ENCODE measurements at regions not wholly inside any gene's neighbourhood (a gene's known extent, or its start where the extent isn't known, plus 50 kb on each side); places are given as distances from the start of the nearest gene placed in this dataset.
"Not testable (repeated sequence)": the region's sequence is repeated elsewhere in the genome, so short reads cannot be mapped to it uniquely, and the experiment has no call there.

DNA sequence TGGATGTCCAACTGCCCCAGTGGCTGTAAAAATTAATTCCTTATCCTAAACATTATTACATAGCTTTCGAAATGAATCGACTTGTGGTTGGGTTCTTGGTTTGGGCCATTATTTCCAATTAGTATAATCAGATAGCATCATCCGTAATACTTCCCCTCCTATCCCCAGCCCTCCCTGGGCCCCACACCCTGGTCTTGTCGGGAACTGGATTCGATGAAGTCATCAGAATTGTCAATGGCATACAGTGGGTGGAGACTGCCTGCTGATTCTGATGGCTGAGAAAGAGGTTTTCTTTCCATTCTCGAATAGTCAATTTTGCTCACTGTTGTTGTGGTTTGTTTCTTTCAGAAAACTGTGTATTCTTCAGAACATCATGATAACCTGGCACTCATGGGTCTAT is 395.1 kb downstream of the SEC14L1 start:
- no peak for DNase-seq

DNA sequence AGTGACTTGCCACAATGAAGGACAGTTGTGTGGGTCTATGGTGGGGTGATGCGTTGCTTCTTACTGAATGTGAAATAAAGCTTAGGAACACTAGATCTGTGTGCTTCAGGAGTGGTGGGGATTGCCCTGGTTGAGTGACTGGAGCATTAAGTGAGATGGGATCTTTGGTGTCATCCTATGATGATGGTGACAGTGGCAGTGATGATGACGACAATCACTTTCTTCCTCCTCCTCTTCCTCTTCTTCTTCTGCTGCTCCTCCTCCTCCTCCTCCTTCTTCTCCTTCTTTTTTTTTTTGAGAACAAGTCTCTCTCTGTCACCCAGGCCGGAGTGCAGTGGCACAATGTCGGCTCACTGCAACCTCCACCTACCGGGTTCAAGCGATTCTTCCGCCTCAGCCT is 396.8 kb downstream of the SEC14L1 start:
- no peak for DNase-seq

DNA sequence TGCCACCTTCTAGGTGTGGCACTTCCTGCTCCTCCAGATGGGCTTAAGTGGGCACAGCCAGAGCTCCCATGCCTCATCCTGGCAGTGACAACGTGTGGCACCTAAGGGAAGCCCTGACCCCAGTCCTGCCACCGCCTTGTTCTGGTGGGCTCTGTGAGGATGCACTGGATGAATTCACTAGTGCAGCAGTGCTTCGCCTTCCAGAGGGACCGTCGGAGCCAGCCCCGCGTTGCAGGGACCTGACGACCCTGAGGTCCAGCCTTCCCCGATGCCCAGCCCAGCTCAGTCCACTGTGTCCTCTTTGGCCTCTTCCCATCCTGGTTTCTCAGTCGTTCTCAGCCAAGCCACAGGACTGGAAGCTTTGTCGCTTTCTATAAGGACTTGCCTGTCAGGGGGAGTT is 399.8 kb downstream of the SEC14L1 start:
- no peak for DNase-seq

DNA sequence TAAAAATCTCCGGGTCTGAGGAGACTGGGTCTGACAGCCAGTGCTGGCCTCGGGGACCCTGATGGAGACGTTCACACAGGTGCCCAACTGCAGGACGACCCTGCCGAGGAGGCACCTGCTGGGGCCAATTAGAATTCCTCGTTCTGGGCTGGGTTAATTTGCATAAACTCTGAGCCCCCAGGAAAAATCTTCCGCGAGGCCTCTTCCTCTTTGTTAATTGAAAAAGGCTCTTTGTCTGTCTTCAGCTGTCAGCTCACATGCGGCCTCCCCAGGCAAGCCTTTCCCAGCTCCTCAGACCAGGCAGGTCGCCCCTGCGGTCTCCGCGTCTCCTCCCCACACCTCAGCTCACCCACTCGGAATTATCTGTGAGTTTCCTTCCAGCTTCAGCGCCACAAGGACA is 400.2 kb downstream of the SEC14L1 start:
- DNase-seq, result no peak

DNA sequence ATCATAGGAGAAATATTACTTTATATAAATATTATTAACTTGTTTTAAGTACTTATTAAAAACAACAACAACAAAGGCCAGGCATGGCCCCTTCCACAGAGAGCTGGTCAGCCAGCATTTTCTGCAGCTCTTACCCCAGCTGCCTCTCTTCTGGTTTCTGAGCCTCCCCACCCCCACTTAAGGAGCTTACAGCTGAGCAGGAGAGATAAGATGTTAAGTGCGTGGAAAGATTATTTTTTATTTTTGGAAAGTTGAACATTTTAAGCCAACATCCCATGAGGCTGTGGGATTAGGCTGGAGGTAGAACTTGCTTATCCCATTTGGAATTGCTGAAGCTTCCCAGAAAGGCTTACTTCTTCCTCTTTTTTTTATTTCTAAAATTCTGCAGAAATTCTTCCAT is 401.2 kb downstream of the SEC14L1 start:
- no peak for DNase-seq

DNA sequence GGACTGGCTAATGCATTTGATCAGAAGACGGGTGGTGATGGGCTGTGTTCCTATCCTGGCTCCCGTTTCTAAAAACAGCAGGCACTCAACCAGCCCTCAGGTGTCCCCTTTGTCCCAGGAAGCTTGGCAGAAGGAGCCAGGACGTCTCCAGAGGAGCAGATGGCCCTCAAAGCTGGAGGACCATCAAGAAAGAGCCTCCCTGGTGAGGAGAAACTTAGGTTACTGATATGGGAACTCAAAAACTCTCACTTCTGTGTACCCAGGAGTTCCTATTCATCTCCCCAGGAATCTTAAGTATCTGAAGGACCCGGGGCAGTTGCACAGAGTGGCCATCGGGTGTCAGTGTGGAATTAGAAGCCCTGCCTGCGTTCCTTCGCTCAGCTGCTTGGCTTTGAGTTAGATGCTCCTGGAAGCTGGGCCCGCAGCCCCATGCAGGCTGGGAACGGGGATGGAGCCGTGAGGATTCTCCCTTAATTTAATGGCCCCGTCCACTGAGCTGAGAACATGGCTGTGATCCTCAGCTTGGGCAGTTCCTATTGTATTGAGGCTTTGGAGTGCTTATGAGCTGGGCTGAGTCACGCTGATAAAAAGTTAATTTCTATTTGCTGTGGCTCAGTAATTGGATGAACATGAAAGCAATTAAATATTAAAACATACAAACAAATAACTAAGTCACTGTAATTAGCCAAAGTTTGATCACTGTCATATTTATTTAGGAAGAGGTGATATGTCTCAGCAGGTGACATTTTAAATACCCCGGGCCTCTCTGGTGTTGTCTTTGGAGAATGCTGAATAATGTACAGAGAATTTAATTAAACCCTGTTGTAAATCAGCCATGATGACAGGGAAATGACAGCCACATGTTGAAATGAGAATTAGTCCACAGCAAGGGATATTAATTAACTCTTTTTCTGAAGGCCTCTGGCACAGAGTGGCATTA is 402.1 kb downstream of the SEC14L1 start:
- peak; percentile 71 for DNase-seq

DNA sequence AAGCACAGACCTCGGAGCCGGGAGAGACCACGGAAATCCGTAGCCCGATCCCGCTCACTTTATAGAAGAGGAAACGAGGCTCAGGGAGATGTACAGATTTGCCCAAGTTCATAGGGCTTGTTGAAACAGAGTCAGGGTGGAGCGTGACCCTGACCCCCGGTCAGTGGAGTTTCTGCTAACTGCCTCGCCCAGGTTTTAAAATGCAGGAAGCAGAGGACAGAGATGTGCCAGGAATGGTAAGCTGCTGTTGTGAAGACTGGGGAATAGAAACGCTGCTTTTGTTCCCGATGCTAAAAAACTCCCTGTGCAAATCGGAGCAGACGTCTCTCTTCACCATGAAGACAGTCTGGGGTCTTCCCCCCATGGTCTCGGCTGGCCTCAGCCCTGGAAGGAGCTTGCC is 403.0 kb downstream of the SEC14L1 start:
- DNase-seq, result no peak

DNA sequence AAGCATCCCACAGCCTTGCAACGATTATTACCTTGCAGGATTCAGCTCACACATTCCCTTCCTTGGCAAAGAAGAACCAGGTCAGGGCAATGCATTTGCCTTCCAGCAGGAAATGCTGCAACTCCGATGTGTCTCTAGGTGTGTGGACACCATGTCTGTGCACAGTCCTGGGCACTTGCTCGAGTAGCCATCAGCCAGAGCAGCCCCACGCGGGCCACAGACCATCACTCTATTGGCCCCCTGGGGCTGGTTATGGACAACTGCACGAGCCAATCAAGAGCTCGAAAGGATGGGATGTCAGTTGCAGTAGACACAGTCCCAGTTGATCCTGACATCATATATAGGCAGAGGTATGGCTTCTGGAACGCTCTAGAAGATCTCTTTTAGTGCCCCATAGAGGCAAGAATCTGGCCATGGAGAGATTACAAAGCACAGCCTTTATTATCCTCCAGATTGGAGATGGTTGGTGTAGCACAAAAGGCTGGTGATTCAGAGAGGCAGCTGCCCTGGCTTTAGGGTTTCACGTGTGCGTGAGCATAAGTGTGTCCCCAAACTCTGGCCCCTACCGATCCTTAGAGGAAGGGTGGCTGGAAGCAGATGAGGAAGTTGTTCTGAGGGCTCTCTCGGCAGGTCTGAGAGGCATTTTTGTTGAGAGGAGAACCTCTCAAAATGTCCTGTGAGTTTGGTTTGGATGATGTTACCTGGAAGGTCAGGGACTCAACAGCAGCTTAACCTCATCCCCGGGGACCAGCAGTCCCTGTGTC is 403.8 kb downstream of the SEC14L1 start:
- no peak for DNase-seq

DNA sequence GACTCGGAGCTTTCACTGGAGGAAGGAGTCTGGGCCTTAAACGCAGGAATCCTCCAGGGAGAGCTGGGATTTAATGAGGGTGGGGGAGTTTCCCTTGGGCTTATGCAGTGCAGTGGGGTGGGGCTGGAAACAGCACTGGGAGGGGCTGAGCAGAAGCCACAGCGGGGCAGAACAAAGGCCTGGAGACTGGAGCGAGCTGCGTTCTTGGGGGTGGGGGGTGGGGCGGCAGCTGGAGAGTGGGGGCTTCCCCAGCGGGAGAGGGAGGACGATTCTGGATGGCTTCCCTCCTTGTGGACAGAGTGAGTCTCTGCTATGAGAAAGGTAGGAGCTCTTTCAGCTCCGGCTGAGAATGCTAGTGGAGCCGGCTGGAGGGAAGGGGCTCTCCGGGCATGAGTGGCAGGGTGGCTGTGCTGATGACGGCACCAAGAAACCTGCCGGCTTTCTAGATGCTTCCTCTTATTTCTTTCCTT is 406.0 kb downstream of the SEC14L1 start:
- DNase-seq, result no peak

DNA sequence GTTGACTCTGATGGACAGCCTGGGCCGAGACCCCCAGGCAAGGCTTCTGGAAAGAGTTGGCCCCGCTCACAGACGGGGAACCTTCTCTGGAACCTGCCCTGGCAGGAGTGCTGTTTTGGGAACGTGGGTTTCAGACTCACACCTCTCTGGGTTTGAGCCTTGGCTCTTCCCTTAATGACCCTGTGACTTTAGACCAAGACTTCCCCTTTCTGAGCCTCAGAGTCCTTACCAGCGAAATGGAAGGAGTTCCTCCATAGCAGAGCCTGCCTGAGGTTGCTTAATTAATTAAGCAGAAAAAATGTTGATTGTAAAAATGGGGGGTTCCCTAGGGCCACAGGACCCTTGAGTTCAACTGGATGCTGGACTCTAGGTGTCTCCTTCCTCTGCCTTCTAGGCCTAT is 408.2 kb downstream of the SEC14L1 start:
- no peak for DNase-seq

DNA sequence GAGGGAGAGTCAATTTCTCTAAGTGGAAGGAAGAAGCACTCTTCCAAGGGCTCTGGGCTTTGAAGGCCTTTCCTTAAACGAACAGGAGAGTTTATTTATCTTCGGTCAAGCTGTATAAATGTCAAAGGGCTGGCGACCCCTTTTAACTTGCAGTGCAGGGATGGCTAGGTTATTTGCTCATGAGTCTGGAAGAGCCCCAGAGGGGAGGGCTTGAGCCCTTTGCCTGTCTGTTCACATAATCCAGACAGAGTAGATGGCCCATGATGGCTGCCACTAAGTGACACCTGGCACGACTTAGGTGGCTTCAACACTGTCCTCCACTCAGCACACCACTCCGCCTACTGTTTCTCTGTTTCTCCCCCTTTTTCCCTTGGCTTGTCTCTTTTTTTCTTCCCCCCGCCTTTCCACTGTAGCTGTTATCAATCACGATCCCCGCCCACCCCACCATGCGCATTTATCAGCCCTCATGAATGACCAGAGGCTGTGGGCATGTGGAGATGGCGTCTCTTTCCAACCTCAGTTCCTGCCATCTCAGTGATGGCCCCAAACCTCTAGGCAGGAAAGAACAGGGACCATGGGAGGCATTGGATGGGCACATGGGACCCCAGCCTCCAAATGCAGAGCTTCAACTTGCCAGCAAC is 408.7 kb upstream of the TNRC6C start:
- DNase-seq, result no peak

DNA sequence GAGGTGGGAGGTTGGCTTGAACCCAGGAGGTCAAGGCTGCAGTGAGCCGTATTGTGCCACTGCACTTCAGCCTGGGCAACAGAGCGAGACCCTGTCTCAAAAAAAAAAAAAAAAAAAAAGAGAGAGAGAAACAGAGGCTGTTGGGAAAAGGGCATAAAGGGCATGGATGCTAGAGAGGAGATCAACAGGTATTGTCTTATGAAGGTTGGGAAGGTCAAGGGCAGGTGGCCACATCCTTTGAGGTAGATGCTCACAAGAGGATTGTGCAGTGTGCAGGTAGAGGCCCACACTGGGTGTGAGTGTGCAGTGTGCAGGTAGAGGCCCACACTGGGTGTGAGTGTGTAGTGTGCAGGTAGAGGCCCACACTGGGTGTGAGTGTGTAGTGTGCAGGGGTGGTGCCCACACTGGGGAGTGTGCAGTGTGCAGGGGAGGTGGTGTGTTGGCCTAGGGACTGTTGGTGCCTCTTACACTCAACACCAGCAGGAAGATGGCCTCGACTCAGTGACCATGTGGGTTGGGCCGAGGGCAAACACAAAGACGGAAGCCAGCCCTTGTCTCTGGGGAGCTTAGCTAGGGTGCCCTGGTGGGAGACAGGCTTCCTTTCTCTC is 404.9 kb upstream of the TNRC6C start:
- DNase-seq, result no peak

DNA sequence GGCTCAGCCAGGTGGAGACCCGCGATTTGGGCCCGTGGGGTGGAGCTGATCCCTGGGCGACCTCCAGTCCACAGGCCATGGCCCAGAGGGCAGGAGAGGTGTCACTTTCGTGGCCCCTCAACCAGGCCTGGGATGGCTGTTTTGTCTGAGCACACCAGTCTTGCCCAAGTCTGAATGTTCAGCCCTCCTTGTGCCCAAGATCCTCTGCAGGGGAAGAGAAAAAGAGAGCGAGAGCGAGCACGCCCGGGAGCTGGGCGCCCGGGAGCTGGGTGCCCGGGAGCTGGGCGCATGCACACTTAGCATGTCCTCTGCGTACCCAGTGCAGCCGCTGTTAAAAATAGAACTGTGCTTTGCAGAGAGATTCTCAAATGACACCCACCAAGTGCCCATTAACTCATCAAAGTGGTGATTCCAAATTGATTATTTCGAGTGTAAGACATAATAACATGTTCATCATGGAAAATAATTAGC is 403.3 kb upstream of the TNRC6C start:
- no peak for DNase-seq

DNA sequence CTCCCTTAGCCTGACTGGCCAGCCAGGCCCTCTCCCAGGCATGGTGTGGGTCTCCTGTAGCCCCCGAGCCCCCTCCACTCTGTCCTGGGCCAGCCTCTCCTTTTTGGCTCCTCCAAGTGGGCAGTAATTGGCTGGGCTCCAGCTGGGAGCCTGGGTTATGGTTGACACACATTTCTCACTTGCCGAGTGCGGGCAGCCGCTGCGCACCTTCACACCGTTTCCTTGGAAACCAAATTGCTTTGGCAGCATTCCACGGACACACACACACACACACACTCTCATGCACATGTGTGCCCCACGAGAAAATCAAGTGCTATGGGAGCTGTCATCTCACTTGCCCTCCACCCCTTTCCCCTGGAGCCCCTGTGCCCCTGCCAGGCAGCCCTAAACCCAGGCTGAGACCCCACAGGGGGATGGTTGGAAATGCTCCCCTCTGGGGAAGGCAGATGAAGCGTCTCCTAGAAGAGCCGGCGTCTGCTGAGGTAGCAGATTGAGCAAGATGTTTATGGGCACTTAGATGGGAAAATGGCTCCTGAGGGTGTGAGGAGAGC is 402.7 kb upstream of the TNRC6C start:
- no peak for DNase-seq

DNA sequence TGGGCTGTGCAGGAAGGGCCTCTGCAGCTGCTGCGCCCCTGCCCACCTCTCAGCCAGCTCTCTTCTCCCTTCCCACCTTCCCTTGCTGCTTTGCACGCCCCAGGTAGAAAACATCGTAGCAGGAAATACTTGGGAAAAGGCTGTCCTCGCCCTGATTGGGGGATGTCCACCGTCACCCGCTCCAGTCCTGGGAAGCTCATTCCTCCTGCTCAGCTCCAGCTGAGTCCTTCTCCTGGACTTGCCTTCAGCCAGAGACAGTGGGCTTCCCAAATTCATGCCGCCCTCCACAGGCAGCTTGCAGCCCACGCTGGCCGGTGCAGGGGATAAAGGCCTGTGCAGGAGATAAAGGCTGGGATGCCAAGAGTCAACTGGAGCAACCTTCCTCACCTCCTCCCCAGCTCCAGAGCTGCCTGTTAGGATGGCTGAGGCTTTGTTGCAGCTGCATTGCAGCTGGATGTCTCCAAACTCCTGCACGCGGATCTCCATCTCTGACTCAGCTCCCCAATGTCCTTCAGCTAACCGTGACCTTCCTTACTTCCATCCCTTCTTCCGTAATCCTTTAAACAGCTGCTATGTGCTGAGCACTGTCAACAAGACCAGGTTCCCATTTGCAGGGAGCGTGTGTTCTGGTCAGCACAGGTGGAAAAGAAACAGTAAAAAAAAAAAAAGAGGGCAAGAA is 402.0 kb upstream of the TNRC6C start:
- no peak for DNase-seq

DNA sequence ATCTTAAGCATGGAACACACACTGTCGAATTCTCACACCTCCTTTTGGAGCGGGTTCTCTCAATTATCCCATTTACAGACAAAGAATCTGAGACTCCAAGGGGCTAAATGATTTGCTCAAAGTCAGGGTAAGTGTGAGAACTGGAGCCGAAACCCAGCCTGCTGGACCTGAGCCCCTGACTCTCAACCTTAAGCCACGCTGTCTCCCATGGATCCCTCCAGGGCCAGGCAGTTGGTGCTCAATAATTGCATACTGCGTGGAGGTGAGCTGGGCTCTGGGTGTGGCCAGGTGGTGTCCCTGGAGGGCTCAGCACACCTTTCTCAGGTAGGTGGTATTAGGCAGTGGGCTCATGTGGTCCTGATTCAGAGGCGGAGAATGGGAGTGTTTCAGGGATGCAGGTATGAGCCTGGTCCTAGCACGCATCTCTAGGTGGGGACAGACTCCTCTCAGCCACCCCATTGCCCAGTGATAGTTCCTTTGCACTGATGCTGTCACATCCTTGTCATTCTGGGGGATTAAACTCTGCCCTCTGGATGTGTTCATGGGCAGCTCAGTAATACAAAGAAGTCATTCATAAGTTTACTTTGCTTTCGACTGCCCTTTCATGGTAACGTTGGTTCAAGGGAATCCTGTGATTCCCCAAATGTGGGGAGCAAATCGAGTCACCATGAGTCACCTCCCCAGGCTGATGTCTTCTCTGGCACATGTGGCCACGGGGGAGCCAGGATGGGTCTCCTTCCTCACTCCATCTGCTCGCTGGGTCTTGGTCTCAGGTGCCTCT is 399.5 kb upstream of the TNRC6C start:
- no peak for DNase-seq

DNA sequence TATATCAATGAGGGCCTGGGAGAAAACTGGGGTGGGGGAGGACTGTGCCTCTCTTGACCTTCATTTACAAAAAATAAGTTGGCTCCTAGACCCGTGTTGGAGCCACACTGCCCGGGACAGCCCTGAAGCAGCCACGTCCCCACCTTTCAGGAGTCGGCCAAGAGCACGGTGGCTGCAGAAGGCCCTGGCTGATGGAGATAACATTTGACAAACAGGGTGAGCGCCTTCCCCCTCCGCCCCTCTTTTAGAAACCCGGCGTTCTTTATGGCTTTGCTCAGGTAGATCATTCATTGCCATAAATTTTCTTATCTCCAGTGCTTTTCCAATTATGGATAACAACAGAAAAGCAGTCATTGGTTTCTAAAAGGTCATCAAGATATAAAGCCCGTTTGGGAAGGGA is 398.1 kb upstream of the TNRC6C start:
- DNase-seq, result no peak

DNA sequence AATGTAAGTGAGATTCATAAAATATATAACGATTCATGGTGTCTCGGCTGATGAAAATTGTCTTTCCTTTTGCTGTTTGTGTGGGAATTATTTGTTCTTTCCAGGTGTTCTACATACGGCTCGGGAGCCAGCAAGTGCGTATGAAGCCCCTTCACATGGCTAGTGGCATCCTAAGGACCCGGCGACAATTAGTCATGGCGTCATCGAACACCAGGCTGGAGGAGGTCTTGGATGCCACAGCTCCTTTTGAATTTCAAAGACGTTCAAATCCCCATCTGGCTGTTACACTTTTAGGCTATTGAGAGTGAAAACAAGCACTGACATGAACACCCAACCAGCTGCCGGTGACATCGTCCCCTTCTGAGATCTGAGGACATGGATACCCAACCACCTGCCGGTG is 397.7 kb upstream of the TNRC6C start:
- no peak for DNase-seq

DNA sequence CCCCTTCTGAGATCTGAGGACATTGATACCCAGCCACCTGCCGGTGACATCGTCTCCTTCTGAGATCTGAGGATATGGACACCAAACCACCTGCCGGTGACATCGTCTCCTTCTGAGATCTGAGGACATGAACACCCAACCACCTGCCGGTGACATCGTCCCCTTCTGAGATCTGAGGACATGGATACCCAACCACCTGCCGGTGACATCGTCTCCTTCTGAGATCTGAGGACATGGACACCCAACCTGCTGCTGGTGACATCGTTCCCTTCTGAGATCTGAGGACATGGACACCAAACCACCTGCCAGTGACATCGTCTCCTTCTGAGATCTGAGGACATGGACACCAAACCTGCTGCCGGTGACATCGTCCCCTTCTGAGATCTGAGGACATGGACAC is 396.1 kb upstream of the TNRC6C start:
- DNase-seq, result not testable (repeated sequence)

DNA sequence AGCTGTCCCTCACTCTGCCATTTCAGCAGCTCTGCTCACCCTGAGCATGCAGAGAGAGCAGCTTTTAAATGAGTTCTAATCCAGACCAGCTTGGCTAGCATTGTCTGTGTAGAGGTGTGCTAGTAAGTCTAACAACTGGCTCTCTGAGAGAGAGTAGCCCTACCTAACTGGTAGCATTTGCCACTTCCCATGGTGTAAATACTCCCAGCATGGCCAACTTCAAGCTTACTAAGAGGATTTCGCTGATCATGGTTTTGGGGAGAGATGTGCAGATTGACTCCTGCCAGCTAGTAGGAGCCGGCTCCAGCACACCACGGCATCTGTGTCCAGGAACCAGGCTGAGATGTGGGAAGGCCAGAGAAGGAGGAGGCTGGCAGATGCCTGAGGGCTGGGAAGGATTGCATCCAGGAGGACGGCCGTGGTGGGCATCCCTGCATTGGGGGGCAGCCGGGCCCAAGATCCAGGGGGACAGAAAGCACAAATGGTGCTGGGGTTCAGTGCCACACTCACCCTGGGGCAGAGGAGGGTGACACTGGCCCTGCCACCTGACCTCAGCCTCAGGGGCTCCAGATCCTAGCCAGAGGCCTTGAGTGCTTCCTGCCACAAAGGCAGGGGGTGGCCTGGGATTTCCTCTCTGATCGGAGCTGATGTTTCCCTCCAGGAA is 394.9 kb upstream of the TNRC6C start:
- DNase-seq, result no peak
